Thyroid gland (tissue), 4 donors: ENCODE measurements at regions not wholly inside any gene's neighbourhood (a gene's known extent, or its start where the extent isn't known, plus 50 kb on each side); places are given as distances from the start of the nearest gene placed in this dataset.

Experiments
- CTCF ChIP-seq, 6 experiments: fragments of 200-600 bp in 3 of 6; fragments of 450-650 bp in 3 of 6; sonication (generic) in 3 of 6; IDR thresholded peaks; one replicate each; pipeline ENCODE4 v1.5.1; 2016 to 2019; ENCODE audit warnings: antibody characterized with exemption in 6 of 6, mild to moderate bottlenecking in 2 of 6, inconsistent platforms in 1 of 6, moderate library complexity in 1 of 6
- POLR2A ChIP-seq, 2 donors: fragments of 450-650 bp; IDR thresholded peaks; one replicate each; pipeline ENCODE4 v1.6.1; 2017; ENCODE audit warnings: antibody characterized with exemption in 2 of 2, mild to moderate bottlenecking in 2 of 2, moderate library complexity in 1 of 2

- TF ChIP-seq CTCF (IDR thresholded peaks at IDR 0.05) (no peak), POLR2A (IDR thresholded peaks at IDR 0.05) (no peak)
Measured at GRCh38 chr4:184929476-184929875, 88.8 kb upstream of the HELT start.
